ENCODE measurements at regions not wholly inside any gene's neighbourhood (a gene's known extent, or its start where the extent isn't known, plus 50 kb on each side); places are given as distances from the start of the nearest gene placed in this dataset.
A peak's percentile ranks its signal among the peaks of the same experiment; 100 is the strongest.

DNA sequence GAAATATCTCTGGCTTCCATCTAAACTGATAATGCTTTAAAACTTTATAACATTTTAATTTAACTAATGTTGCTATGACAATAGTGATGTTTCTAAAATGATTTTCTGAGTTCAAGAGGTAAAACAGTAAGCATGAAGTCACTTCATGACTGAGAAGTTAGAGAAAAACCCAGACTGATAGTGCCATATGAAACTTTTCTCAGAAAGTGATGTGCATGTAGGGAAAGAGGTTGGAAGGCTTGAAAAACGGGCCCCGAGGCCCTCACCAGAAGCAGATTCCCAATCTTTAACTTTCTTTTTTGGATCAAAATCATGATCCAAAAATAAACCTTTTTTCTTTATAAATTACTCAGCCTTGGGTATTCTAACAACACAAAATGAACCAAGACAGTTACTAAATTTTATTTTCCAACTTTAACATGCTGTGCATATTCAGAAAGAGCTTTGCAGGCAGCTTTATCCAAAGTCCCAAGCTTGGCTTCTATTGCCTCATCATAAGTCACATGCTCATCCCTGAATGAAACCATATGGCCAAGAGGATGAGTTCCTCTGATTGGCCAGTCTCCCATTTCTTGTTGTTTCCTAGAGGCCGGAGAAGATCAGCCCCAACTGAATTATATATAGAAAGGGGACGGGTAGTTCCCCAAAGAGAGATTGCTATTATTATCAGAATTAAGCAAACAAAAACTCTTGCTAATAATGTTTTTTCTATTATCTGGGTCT, 357.6 kb upstream of the SALL1 start:
- H3K4me3 ChIP-seq (ENCODE audit: low read depth, low read length) = no peak overlapping the region
- DNase-seq (ENCODE audit: low read depth) = no peak

DNA sequence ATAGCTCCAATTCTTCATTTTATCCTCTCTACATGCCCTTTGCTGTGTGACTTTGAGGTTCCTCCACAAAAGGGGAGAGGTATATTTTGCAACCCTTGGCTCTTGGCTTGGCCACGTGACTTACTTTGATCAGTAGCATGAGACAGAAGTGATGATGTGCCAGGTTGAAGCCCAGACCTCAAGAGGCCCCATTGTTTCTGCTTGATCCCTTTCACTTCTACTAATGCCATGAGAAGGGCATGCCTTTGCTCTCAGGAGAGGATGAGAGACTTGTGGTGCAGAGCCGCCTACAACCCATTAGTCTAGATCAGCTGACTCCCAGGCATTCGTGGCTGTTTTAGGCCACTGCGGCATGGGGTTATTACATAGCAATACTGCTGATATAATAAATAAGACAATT, 356.2 kb upstream of the SALL1 start:
- H3K4me3 ChIP-seq (ENCODE audit: low read depth, low read length) = no peak overlapping the region
- DNase-seq (ENCODE audit: low read depth) = no peak

DNA sequence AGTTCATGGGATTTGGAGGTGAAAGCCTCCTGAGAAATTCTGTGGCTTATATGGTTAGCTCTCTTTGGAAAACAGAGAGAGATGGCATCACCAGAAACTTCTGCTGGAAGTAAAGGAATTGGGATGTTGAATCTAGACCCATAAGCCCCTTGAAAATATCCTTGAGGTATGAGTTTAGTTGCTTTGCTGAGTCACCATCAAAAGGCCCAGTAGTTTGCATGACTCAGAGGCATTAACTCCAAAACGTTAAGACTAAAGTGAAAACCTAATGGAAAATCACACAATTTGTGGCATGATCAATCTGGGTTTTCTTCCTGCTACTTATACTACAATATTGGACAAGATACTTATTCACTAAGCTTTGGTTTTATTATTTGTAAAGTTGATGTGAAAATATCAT, 349.2 kb upstream of the SALL1 start:
- no peak overlapping the region for H3K4me3 ChIP-seq (ENCODE audit: low read depth, low read length)
- DNase-seq (ENCODE audit: low read depth) = peak; percentile 19

DNA sequence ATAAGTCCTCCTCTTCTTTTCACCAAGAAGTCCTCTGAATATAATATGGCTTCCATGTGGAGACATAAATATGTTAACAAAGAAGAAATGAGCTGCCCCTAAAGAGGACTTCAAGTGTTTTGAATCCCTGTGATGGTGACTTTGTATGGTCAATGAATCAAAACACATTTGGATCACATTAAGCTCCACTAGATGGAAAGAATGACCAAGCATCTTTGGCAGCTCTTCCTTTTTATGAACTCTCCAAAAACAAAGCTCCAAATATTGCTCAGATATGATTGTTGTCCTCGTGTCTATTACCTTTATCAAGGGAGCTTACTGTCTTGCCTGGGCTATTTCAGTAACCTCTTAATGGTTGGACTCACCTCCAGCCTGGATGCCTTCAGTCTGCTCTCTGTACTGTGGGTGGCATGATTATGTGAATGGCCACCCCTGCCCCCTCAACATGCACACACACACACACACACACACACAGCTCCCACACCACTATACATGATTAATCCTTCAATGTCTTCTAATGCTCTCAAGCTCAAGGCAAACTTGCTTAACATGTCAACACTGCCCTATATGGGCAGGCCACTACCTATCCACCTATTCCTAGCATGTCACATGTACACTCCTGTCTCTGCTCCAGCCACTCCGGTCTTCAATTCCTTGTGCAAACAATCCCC, 346.6 kb upstream of the SALL1 start:
- DNase-seq (ENCODE audit: low read depth) = no peak
- H3K4me3 ChIP-seq (ENCODE audit: low read depth, low read length) = no peak overlapping the region

DNA sequence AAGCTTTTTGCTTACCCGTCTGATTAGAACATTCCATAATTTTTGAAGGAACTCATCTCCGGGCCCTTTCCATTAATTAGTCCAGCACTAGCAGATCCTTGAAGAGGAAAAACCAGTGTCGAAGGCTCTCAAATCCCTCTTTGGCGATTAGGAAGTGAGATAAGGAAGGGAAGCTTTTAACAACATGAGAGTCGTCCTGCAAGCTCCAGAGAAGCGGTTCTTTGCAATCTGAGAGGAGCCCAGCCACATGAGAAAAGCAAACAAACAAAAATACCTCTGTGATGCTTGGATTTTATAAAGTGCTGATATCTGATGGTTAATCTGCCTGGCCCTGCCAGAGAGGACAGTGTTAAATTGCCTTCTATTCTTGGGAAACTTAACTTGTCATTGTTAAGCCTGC, 339.8 kb upstream of the SALL1 start:
- DNase-seq (ENCODE audit: low read depth) = no peak
- H3K4me3 ChIP-seq (ENCODE audit: low read depth, low read length) = no peak overlapping the region

DNA sequence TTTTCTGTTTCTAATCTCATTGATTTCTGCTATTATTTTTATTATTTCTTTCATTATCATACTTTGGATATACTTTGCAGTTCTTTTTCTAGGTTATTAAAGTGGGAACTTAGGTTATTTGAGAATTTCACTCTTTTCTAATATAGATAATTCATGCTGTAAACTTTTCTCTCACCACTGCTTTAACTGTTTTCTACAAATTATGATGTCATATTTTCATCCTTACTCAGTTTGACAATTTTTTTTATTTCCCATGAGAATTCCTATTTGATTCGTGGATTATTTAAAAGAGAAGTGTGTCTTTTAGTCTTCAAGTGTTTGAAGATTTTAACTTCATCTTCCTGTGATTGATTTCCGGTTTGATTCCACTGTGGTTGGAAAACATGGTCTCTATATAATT, 336.8 kb upstream of the SALL1 start:
- H3K4me3 ChIP-seq (ENCODE audit: low read depth, low read length) = no peak overlapping the region
- DNase-seq (ENCODE audit: low read depth) = no peak

DNA sequence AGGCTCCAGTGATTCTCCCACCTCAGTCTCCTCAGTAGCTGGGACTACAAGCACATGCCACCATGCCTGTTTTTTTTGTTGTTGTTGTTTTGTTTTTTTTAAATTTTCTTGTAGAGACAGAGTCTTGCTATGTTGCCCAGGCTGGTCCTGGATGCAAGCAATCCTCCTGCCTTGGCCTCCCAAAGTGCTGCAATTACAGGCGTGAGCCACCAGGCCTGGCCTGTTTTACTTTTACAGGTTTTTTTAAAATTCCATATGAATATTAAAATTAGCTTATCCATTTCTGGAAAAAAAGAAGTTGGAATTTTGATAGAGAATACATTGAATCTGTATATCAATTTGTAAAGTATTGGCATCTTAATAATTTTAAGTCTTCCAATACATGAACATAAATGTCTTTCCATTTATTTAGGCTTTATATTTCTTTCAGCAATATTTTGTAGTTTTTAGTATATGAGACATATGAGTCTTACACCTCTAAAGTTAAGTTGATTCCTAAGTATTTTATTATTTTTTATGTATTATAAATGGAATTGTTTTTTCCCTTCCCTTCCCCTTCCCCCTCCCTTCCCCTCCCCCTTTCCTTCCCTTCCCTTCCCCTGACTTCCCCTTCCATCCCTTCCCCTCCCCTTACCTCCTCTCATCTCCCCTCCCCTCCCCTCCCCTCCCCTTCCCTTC, 323.5 kb upstream of the SALL1 start:
- no peak for DNase-seq (ENCODE audit: low read depth)
- no peak overlapping the region for H3K4me3 ChIP-seq (ENCODE audit: low read depth, low read length)

DNA sequence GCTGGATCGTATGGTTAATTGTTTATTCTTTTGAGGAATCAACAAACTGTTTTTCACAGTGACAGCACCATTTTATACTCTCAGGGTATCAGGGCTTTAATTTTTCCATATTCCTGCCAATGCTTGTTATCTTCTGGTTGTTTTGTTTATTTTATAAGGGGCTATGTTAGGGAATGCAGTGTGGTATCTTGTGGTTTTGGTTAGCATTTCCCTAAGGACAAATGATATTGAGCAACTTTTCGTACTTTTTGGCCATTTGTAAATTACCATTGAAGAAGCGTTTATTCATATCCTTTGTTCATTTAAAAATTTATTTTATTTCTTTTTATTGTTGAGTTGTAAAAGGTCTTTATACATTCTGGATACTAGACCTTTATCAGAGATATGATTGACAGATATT, 322.0 kb upstream of the SALL1 start:
- no peak for DNase-seq (ENCODE audit: low read depth)
- no peak overlapping the region for H3K4me3 ChIP-seq (ENCODE audit: low read depth, low read length)

DNA sequence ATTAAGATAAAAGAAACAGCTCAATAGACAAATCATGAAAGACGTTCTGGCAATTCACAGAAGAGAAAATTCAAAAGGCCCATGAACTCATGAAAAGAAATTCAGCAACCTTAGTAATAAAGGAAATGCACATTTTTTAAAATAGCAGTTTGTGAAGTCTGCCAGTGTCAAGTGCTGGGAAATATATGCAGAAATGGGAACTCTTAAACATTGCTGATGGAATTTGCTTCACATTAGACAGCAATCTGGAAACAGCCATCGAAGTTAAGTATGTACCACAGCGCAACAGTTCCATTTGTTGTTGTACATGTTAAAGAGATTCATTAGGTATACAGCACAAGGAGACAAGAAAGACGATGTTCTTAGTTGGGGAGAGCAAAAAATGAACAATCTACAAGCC, 319.4 kb upstream of the SALL1 start:
- no peak overlapping the region for H3K4me3 ChIP-seq (ENCODE audit: low read depth, low read length)
- no peak for DNase-seq (ENCODE audit: low read depth)

DNA sequence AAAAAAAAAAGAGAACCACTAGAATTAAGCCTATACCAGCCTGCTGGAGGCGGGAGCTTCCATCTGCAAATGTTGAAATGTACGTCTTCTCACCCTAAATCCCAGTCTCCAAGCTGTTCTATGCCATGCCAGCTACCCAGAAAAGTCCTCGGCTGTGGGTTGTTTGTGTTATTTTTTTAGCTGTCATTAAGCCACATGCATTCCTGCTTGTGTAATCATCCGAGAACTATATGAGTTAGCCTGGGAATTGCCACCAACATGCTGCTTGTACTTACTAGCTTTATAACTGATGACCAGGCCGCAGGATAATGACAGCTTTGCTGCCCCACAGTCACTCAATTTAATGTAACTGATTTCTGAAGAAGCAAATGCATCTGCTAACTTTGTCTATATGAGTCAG, 313.9 kb upstream of the SALL1 start:
- no peak overlapping the region for H3K4me3 ChIP-seq (ENCODE audit: low read depth, low read length)
- DNase-seq (ENCODE audit: low read depth) = peak; percentile 52

DNA sequence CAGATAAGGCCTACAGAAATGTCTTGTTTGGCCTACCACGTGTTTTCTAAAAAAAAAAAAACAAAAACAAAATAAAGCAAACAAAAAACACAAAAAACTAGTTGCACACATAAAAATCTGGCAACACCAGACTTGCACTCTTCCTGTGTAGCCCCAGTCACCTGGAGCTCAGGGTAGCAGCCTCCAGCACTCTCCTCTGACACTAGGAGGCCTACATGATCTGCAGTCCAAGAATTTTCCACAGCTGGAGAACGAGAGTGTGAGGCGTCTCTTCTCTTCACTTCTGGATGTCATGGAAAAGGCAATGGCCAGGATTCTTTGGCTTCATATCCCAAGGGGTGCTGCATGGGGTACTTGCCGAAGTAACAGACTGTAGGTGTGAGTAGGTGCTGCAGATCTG, 310.2 kb upstream of the SALL1 start:
- no peak overlapping the region for H3K4me3 ChIP-seq (ENCODE audit: low read depth, low read length)
- DNase-seq (ENCODE audit: low read depth) = no peak

DNA sequence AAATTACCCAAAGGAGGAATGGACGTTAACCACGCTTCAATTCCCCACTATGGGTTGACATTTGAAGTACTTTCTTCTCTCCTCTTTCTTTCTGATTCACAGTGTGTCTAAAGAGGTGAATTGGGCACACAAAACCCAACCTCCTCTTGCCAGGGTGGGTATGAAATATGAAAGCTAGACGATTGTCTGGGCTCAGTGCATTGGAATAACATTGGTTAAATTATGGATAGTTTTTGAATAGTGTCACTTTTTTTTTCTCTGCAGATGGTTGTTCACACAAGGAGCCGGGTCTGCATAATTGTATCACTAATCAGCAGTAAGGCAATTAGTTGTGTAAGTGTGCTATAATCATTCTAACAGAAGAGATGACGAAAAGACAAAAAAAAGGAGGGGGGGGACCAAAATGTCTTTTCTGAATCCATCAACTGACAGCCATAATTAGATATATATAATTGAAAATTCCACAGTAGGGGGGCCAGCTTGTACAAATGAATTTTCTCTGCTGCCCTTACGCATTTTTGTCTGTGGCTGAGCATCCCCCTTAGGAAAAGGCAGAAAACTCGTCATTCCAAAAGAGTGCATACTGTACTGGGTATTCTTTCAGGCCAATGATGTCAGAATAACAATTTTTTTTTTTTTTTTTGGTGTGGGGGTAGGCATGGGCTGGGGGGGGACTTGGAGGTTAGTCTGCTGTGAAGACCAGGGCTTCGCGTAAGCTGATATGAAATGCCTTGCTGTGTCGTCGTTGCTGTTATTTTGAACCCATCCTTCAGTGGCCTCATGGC, 307.5 kb upstream of the SALL1 start:
- H3K4me3 ChIP-seq (ENCODE audit: low read depth, low read length) = no peak overlapping the region
- no peak for DNase-seq (ENCODE audit: low read depth)

DNA sequence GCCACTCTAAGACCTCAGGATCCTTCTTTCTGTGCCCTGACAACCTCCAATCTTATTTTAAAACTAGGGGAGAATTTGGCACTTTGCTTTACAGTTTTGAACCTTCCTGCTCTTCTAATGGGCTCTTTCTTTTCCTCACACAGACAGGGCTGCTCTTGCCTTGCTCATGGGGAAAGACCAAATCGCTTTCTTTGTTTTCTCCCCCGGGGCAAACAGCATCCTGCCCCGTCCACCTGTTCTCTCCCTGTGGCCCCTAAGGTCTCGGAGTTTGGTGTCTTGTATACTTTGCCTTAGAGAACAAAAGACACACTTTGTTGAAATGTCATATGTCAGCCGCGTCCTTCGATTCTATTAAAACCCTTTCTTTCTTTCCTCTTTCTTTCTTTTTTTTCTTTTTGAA, 306.7 kb upstream of the SALL1 start:
- no peak for DNase-seq (ENCODE audit: low read depth)
- H3K4me3 ChIP-seq (ENCODE audit: low read depth, low read length) = no peak overlapping the region

DNA sequence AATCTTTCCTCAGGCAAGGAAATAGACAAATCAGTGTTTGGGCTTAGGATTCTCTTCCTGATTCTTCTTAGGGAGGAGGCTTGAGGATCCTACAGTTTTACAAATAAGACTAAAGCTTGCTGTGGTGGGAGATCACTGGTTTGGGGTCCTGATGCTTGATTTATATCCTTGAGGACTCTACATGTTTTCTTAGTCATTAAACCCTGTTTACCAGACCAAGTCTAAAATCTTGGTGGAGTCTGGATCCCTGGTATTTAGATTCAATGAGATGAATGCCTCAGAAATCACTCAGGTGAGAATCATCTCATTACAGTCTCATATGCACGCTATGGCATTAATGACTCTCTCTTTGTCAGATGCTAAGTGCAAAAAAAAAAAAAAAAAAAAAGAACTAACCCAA, 304.3 kb upstream of the SALL1 start:
- DNase-seq (ENCODE audit: low read depth) = no peak
- no peak overlapping the region for H3K4me3 ChIP-seq (ENCODE audit: low read depth, low read length)

DNA sequence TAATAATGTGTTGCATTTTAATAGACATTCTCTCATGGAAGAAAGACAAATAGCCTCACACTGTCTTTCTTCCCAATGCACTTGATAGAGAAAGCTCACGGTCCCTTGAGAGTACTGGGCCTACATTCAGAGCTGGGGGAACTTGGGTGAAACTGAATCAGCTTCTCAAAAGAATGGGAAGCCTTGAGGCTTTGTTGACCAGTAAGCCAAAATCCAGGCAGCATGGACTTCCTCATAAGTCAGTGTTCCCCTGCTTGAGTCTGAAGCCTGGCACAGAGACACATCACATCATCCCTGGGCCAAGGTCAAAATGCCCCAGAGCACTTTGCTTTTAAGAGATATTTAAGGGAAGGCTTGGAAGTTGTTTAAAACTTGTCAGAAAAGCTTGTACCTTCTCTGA, 302.2 kb upstream of the SALL1 start:
- H3K4me3 ChIP-seq (ENCODE audit: low read depth, low read length) = no peak overlapping the region
- no peak for DNase-seq (ENCODE audit: low read depth)

DNA sequence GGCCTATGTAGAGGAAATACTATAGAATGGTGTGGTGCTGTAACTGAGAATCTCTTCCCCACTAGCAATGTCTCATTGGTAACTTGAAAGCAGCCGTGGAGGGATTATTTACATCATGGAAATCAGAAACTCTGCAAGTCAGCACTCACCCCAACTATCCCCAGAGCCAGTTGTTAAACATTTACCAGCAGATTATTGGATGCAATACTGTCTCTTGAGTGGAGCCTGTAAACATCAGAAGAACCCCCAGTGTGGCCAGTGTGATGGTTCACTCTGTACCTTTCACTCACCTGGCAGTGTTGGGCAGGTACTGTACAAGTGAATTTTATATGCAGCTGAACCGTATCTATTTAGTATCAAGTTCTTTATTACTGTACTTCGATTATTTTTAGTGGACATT, 299.8 kb upstream of the SALL1 start:
- H3K4me3 ChIP-seq (ENCODE audit: low read depth, low read length) = no peak overlapping the region
- no peak for DNase-seq (ENCODE audit: low read depth)

DNA sequence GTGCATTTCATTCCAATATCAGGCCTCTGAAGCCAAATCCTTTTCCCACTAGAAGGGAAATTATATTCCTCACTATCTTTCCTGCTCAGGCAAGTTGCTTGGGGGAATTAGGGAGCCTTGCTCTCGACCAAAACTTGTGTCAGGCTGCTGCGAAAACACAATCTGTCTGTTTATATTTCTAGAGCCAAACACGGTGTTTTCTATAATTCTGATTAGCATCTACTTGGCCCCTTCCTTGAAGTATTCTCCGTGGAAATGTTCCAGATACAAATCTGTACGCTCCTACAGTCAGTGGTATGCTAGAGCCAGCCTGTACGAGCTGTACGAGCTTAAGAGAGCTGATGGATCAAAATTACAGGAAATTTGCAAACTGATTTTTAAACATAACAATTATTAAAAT, 299.3 kb upstream of the SALL1 start:
- no peak for DNase-seq (ENCODE audit: low read depth)
- H3K4me3 ChIP-seq (ENCODE audit: low read depth, low read length) = no peak overlapping the region

DNA sequence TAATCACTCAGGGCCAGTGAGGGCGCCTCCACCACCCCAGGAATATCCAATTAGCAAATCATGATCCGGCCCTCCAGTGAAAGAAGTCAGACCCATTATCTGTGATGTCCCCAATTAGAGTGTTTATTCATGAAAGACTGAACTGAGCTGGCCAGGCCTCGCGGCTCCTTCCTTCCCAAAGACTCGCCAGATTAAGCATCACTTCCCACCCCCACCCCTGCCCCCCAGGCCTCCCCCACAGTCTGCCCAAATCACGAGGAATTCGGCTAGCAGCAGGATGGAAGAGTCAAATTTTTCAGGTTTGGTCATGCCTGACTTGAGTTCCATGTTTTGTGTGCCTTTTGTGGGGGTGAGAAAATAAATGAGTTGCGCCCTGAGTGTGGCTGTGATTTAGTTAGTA, 298.4 kb upstream of the SALL1 start:
- no peak for DNase-seq (ENCODE audit: low read depth)
- no peak overlapping the region for H3K4me3 ChIP-seq (ENCODE audit: low read depth, low read length)

DNA sequence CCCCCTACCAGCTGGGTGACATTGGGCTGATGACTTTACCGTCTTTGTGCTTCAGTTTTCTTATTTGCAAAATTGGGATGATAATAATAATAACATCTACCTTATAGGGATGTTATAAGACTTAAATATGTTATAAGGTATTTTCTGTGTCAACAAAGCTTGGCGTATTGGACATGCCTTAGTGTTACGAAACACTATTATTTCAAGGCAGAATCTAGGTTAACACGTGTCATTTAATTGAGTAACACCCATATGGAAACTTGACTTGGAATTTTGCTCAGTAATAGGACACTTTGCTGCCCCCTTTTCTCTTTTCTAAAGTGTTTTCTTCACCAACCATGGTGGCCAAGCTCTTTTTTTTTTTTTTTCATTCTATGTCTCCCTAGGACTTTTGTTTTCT, 294.2 kb upstream of the SALL1 start:
- DNase-seq (ENCODE audit: low read depth) = no peak
- H3K4me3 ChIP-seq (ENCODE audit: low read depth, low read length) = no peak overlapping the region

DNA sequence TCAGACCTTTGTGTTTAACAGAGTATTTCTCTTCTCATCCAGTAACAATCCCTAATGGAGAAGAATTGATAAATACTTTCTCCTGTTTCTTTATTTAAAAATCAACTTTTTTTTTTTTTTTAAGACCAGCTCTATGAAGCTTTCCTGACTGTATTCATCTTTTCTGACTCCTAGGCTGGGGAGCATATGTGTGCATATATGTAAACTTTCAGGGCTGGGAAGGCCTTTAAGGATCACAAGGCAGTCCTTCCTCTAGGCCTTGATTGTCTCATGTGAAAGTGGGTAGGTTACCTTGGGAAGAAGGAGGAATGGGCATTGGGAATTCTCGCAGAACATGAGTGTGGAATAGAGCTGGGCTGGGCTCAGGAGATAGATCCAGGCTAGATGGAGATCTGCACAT, 292.9 kb upstream of the SALL1 start:
- no peak overlapping the region for H3K4me3 ChIP-seq (ENCODE audit: low read depth, low read length)
- no peak for DNase-seq (ENCODE audit: low read depth)

Measured in skeletal muscle cell (primary cell).